Tibial nerve (tissue), 4 donors: ENCODE measurements at regions not wholly inside any gene's neighbourhood (a gene's known extent, or its start where the extent isn't known, plus 50 kb on each side); places are given as distances from the start of the nearest gene placed in this dataset.

ENCODE experiments used
- CTCF ChIP-seq, 5 experiments: fragments of 200-600 bp in 3 of 5; fragments of 450-650 bp in 2 of 5; sonication (generic) in 3 of 5; IDR thresholded peaks; one replicate each; pipeline ENCODE4 v1.5.1; 2016 to 2019; ENCODE audit warnings: antibody characterized with exemption in 5 of 5, mild to moderate bottlenecking in 3 of 5, moderate library complexity in 2 of 5
- EP300 ChIP-seq, 2 donors: sonication (generic); formaldehyde crosslinking; IDR thresholded peaks; one replicate each; pipeline ENCODE4 v1.6.1; 2017; ENCODE audit warnings: antibody characterized with exemption in 2 of 2, mild to moderate bottlenecking in 1 of 2
- POLR2A ChIP-seq, 2 donors: fragments of 450-650 bp; IDR thresholded peaks; one replicate each; pipeline ENCODE4 v1.6.1; 2017; ENCODE audit warnings: antibody characterized with exemption in 2 of 2, mild to moderate bottlenecking in 2 of 2, moderate library complexity in 2 of 2

GRCh38 chr5:62824936-62825335, 246.3 kb downstream of the LRRC70 start:
- TF ChIP-seq CTCF (IDR thresholded peaks at IDR 0.05) (no peak), POLR2A (IDR thresholded peaks at IDR 0.05) (no peak), EP300 (IDR thresholded peaks at IDR 0.05) (no peak)
